Esophagus muscularis mucosa (tissue), 4 donors: ENCODE measurements at regions not wholly inside any gene's neighbourhood (a gene's known extent, or its start where the extent isn't known, plus 50 kb on each side); places are given as distances from the start of the nearest gene placed in this dataset.

Experiments
- DNase-seq: peaks from one replicate; pipeline ENCODE4 v3.0.0-alpha.2; 2017; ENCODE audit errors: extremely low spot score
- H3K27ac ChIP-seq, 4 donors: fragments of 200-600 bp; sonication (generic); replicated peaks in 1 of 4; 1 replicate in 3 of 4; 2 replicates in 1 of 4; pipeline ENCODE4 v1.5.1; 2016 to 2019; ENCODE audit warnings: mild to moderate bottlenecking in 1 of 4
- H3K27me3 ChIP-seq, 4 donors: fragments of 200-600 bp; sonication (generic); one replicate each; pipeline versions ENCODE4 v1.5.1 to v1.6.0; 2016 to 2019
- H3K36me3 ChIP-seq, 4 donors: fragments of 200-600 bp; sonication (generic); one replicate each; pipeline ENCODE4 v1.5.1; 2016 to 2019
- H3K4me1 ChIP-seq, 4 donors: fragments of 200-600 bp; sonication (generic); one replicate each; pipeline ENCODE4 v1.5.1; 2016 to 2019
- H3K4me3 ChIP-seq, 4 donors: fragments of 200-600 bp; sonication (generic); 1 replicate in 2 of 4; 2 replicates in 2 of 4; pipeline ENCODE4 v1.5.1; 2016 to 2019; ENCODE audit warnings: mild to moderate bottlenecking in 4 of 4, moderate library complexity in 1 of 4
- H3K9me3 ChIP-seq, 4 donors: fragments of 200-600 bp; sonication (generic); 1 replicate in 3 of 4; 2 replicates in 1 of 4; pipeline ENCODE4 v1.5.1; 2016 to 2019
- CTCF ChIP-seq, 3 experiments: fragments of 200-600 bp in 2 of 3; fragments of 450-650 bp in 1 of 3; sonication (generic) in 2 of 3; IDR thresholded peaks; one replicate each; pipeline ENCODE4 v1.5.1; 2017 to 2019; ENCODE audit warnings: antibody characterized with exemption in 3 of 3, mild to moderate bottlenecking in 2 of 3, moderate library complexity in 1 of 3
- EP300 ChIP-seq: sonication (generic); formaldehyde crosslinking; IDR thresholded peaks from one replicate; pipeline ENCODE4 v1.6.1; 2017; ENCODE audit warnings: antibody characterized with exemption
- POLR2A ChIP-seq: fragments of 450-650 bp; IDR thresholded peaks from one replicate; pipeline ENCODE4 v1.6.1; 2017; ENCODE audit warnings: antibody characterized with exemption, moderate library complexity, mild to moderate bottlenecking, low read depth
- POLR2AphosphoS5 ChIP-seq, 2 donors: sonication (generic); formaldehyde crosslinking; IDR thresholded peaks; one replicate each; pipeline ENCODE4 v1.6.1; 2017; ENCODE audit warnings: antibody characterized with exemption in 2 of 2
- WGBS: methylation state at CpG from one replicate; pipeline ENCODE4 v1.1.5; 2018; 5-methylcytosine and 5-hydroxymethylcytosine counted together
- intact Hi-C: fragments of 100-400 bp; cut with DNase I; formaldehyde crosslinking; loops from one replicate; pipeline ENCODE4 v1.15.1; 2023

- 88% methylated on average over 3 of the region's 3 CpGs for WGBS
- TF ChIP-seq EP300 (no peak), POLR2AphosphoS5 (IDR thresholded peaks at IDR 0.05) (no peak), POLR2A (no peak), CTCF (IDR thresholded peaks at IDR 0.05) (no peak)
- H3K27ac ChIP-seq = no peak overlapping the region
- no peak for DNase-seq
- H3K4me1 ChIP-seq = peaks cover 0 to 10% (median 6%) of the 10 kb centered on the region in 4 donors
- H3K36me3 ChIP-seq = no peaks in the 10 kb centered on the region
- H3K27me3 ChIP-seq = no peaks in the 10 kb centered on the region
- intact Hi-C loops = no loop called here
- H3K4me3 ChIP-seq = no peak overlapping the region
- H3K9me3 ChIP-seq = no peaks in the 10 kb centered on the region
These were observed 268.5 kb downstream of the ENC1 start for GRCh38 chr5:74372051-74372450.

- Histone ChIP-seq H3K9me3 (no peaks in the 10 kb centered on the region), H3K36me3 (no peaks in the 10 kb centered on the region), H3K4me3 (no peak overlapping the region), H3K27me3 (no peaks in the 10 kb centered on the region), H3K4me1 (peaks cover 0 to 13% (median 7%) of the 10 kb centered on the region in 4 donors), H3K27ac (no peak overlapping the region)
- TF ChIP-seq POLR2A = no peak
- no peak for TF ChIP-seq CTCF (IDR thresholded peaks at IDR 0.05)
- no peak for TF ChIP-seq POLR2AphosphoS5 (IDR thresholded peaks at IDR 0.05)
- TF ChIP-seq EP300 = no peak
- peak; percentile 39 for DNase-seq
- intact Hi-C loops = no loop called here
- 95% methylated on average over 5 of the region's 5 CpGs for whole genome bisulfite sequencing
These were observed 268.9 kb downstream of the ENC1 start for GRCh38 chr5:74371621-74372020.

GRCh38 chr5:74370168-74370567 lies 270.4 kb downstream of the ENC1 start:
- no peak overlapping the region for H3K4me3 ChIP-seq
- peaks cover 0 to 13% (median 7%) of the 10 kb centered on the region in 4 donors for H3K4me1 ChIP-seq
- H3K27ac ChIP-seq = no peak overlapping the region
- intact Hi-C loops = no loop called here
- H3K9me3 ChIP-seq = peaks cover 0 to 10% (median 0%) of the 10 kb centered on the region in 4 donors
- DNase-seq = peak; percentile 92
- no peaks in the 10 kb centered on the region for H3K36me3 ChIP-seq
- H3K27me3 ChIP-seq = no peaks in the 10 kb centered on the region
- peak in 1 of 2 donors; percentile 14 for TF ChIP-seq POLR2AphosphoS5 (IDR thresholded peaks at IDR 0.05)
- no peak for TF ChIP-seq POLR2A
- 77% methylated on average over 7 of the region's 7 CpGs for WGBS

GRCh38 chr5:74369173-74369572 lies 271.4 kb downstream of the ENC1 start:
- peaks cover 0 to 13% (median 7%) of the 10 kb centered on the region in 4 donors for H3K4me1 ChIP-seq
- DNase-seq = peak; percentile 77
- TF ChIP-seq POLR2AphosphoS5 (IDR thresholded peaks at IDR 0.05) (no peak), POLR2A (no peak), EP300 (no peak), CTCF (IDR thresholded peaks at IDR 0.05) (no peak)
- 90% methylated on average over 6 of the region's 6 CpGs for WGBS
- peak overlapping the region in 1 of 4 donors; percentile 63 for H3K27ac ChIP-seq
- no peaks in the 10 kb centered on the region for H3K36me3 ChIP-seq
- no peaks in the 10 kb centered on the region for H3K27me3 ChIP-seq
- no peak overlapping the region for H3K4me3 ChIP-seq
- intact Hi-C loops = no loop called here
- peaks cover 0 to 10% (median 0%) of the 10 kb centered on the region in 4 donors for H3K9me3 ChIP-seq

GRCh38 chr5:74367934-74368333 lies 272.6 kb downstream of the ENC1 start:
- TF ChIP-seq CTCF (IDR thresholded peaks at IDR 0.05) = no peak
- no peak for TF ChIP-seq POLR2A
- no peak for TF ChIP-seq EP300
- TF ChIP-seq POLR2AphosphoS5 (IDR thresholded peaks at IDR 0.05) = no peak
- H3K4me1 ChIP-seq = peaks cover 0 to 13% (median 7%) of the 10 kb centered on the region in 4 donors
- intact Hi-C loops = no loop called here
- H3K27ac ChIP-seq = peak overlapping the region; percentile 5 to 63 (median 23)
- WGBS = 78% methylated on average over 4 of the region's 4 CpGs
- no peaks in the 10 kb centered on the region for H3K36me3 ChIP-seq
- peak; percentile 90 for DNase-seq
- H3K4me3 ChIP-seq = no peak overlapping the region
- peaks cover 0 to 10% (median 0%) of the 10 kb centered on the region in 4 donors for H3K9me3 ChIP-seq
- H3K27me3 ChIP-seq = no peaks in the 10 kb centered on the region
